ENCODE measurements at regions not wholly inside any gene's neighbourhood (a gene's known extent, or its start where the extent isn't known, plus 50 kb on each side); places are given as distances from the start of the nearest gene placed in this dataset.

DNA sequence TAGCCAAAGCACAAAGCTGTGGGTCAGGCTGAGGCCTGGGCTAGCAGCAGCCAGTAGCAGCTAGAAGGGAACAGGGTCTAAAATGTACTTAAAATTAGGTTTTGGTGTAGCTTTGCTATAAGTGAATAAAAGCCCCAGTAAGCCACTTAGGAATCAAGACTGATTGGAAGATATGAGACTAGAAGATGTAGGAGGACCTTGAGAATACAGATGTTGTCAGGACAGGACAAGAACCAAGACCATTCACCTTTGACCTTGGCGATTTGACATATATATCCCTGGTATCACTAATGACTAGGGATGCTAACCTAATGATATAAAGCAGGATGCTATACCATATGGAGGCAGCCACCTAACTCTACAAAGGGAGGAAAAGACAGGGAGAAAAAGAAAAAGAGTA lies 238.1 kb downstream of the FBXO8 start:
- no peak overlapping the region for H3K4me3 Mint-ChIP-seq
- H3K4me1 Mint-ChIP-seq = peaks cover 6% of the 10 kb centered on the region
- H3K36me3 Mint-ChIP-seq = no peaks in the 10 kb centered on the region
- TF ChIP-seq, protein P1, sequence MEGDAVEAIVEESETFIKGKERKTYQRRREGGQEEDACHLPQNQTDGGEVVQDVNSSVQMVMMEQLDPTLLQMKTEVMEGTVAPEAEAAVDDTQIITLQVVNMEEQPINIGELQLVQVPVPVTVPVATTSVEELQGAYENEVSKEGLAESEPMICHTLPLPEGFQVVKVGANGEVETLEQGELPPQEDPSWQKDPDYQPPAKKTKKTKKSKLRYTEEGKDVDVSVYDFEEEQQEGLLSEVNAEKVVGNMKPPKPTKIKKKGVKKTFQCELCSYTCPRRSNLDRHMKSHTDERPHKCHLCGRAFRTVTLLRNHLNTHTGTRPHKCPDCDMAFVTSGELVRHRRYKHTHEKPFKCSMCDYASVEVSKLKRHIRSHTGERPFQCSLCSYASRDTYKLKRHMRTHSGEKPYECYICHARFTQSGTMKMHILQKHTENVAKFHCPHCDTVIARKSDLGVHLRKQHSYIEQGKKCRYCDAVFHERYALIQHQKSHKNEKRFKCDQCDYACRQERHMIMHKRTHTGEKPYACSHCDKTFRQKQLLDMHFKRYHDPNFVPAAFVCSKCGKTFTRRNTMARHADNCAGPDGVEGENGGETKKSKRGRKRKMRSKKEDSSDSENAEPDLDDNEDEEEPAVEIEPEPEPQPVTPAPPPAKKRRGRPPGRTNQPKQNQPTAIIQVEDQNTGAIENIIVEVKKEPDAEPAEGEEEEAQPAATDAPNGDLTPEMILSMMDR (IDR thresholded peaks at IDR 0.05; ENCODE audit: unreplicated experiment) = no peak
- peaks cover 12% of the 10 kb centered on the region for H3K9me3 Mint-ChIP-seq
- H3K27me3 Mint-ChIP-seq (ENCODE audit: low read depth) = no peaks in the 10 kb centered on the region
- DNase-seq (ENCODE audit: low spot score in 2 of 2, unreplicated experiment in 2 of 2) = no peak
- H3K27ac Mint-ChIP-seq = no peak overlapping the region

- Mint-ChIP-seq H3K36me3 (no peaks in the 10 kb centered on the region), H3K4me3 (no peak overlapping the region), H3K27ac (no peak overlapping the region), H3K4me1 (peaks cover 19% of the 10 kb centered on the region), H3K9me3 (peaks cover 5% of the 10 kb centered on the region), H3K27me3 (ENCODE audit: low read depth) (no peaks in the 10 kb centered on the region)
- TF ChIP-seq, protein P1 (IDR thresholded peaks at IDR 0.05; ENCODE audit: unreplicated experiment) = no peak
- DNase-seq (ENCODE audit: low spot score in 2 of 2, unreplicated experiment in 2 of 2) = no peak
Measured at GRCh38 chr4:174041555-174042105, 241.8 kb downstream of the FBXO8 start.

GRCh38 chr4:174040287-174040686 lies 243.2 kb downstream of the FBXO8 start:
- Mint-ChIP-seq H3K4me3 (no peak overlapping the region), H3K27ac (no peak overlapping the region), H3K36me3 (no peaks in the 10 kb centered on the region), H3K27me3 (ENCODE audit: low read depth) (no peaks in the 10 kb centered on the region), H3K4me1 (peaks cover 22% of the 10 kb centered on the region), H3K9me3 (peaks cover 2% of the 10 kb centered on the region)
- TF ChIP-seq, protein P1 (IDR thresholded peaks at IDR 0.05; ENCODE audit: unreplicated experiment) = no peak
- no peak for DNase-seq (ENCODE audit: low spot score in 2 of 2, unreplicated experiment in 2 of 2)

GRCh38 chr4:174038481-174038880 lies 245.0 kb downstream of the FBXO8 start:
- no peaks in the 10 kb centered on the region for H3K9me3 Mint-ChIP-seq
- H3K4me3 Mint-ChIP-seq = no peak overlapping the region
- no peaks in the 10 kb centered on the region for H3K36me3 Mint-ChIP-seq
- TF ChIP-seq, protein P1 (IDR thresholded peaks at IDR 0.05; ENCODE audit: unreplicated experiment) = no peak
- no peak for DNase-seq (ENCODE audit: low spot score in 2 of 2, unreplicated experiment in 2 of 2)
- peak overlapping the region; percentile 7 for H3K27ac Mint-ChIP-seq
- peaks cover 22% of the 10 kb centered on the region for H3K4me1 Mint-ChIP-seq
- H3K27me3 Mint-ChIP-seq (ENCODE audit: low read depth) = no peaks in the 10 kb centered on the region

- Mint-ChIP-seq H3K27ac (peak overlapping the region; percentile 91), H3K27me3 (ENCODE audit: low read depth) (no peaks in the 10 kb centered on the region), H3K4me3 (peak overlapping the region; percentile 29), H3K4me1 (peaks cover 22% of the 10 kb centered on the region), H3K36me3 (no peaks in the 10 kb centered on the region), H3K9me3 (no peaks in the 10 kb centered on the region)
- TF ChIP-seq, protein P1 (IDR thresholded peaks at IDR 0.05; ENCODE audit: unreplicated experiment) = no peak
- DNase-seq (ENCODE audit: low spot score in 2 of 2, unreplicated experiment in 2 of 2) = no peak
Measured at GRCh38 chr4:174037631-174038030, 245.8 kb downstream of the FBXO8 start.

DNA sequence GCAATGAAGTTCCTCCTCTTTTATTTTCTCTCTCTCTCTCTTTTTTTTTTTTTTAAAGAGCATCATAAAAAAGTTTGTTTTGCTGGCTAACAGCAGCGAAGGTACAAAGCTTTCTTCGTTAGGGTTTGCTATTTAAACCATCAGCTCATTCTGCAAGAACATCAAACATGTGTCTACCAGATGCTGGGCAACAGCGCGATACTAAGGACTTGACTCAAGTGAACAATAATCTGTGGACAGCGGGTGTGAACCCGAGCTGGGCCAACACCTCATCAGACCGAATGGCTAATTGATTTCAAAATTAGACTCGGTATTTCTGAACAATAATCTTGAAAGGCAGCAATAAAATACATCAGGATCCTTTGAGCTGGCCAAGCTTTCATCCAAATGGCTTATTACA lies 246.4 kb downstream of the FBXO8 start:
- H3K36me3 Mint-ChIP-seq = no peaks in the 10 kb centered on the region
- peaks cover 2% of the 10 kb centered on the region for H3K27me3 Mint-ChIP-seq (ENCODE audit: low read depth)
- DNase-seq (ENCODE audit: low spot score in 2 of 2, unreplicated experiment in 2 of 2) = no peak
- H3K27ac Mint-ChIP-seq = no peak overlapping the region
- peaks cover 22% of the 10 kb centered on the region for H3K4me1 Mint-ChIP-seq
- TF ChIP-seq, protein P1 (IDR thresholded peaks at IDR 0.05; ENCODE audit: unreplicated experiment) = no peak
- H3K9me3 Mint-ChIP-seq = no peaks in the 10 kb centered on the region
- no peak overlapping the region for H3K4me3 Mint-ChIP-seq

Measured in mesothelial cell of epicardium (in vitro differentiated cells).